CD4-positive, CD25-positive, alpha-beta regulatory T cell (primary cell): ENCODE measurements at regions not wholly inside any gene's neighbourhood (a gene's known extent, or its start where the extent isn't known, plus 50 kb on each side); places are given as distances from the start of the nearest gene placed in this dataset.
"Not testable (repeated sequence)": the region's sequence is repeated elsewhere in the genome, so short reads cannot be mapped to it uniquely, and the experiment has no call there.

Experiments
- ATAC-seq, 2 donors: fragments of 150-1000 bp; cut with Tn5 transposase; one replicate each; pipeline ENCODE4 v1.10.0; 2021; ENCODE audit warnings: low read depth in 2 of 2, moderate number of reproducible peaks in 2 of 2, moderate library complexity in 1 of 2
- DNase-seq, 3 donors: peaks; one replicate each; pipeline versions ENCODE4 v3.0.0 to v3.0.0-alpha.2; 2012 to 2022; ENCODE audit warnings: mixed read lengths in 1 of 3
- H3K27ac ChIP-seq: one replicate; pipeline ENCODE4 v1.7.0; 2013; ENCODE audit warnings: mild to moderate bottlenecking, low read length; ENCODE audit not compliant: insufficient read depth, poor library complexity, severe bottlenecking
- H3K27me3 ChIP-seq: one replicate; pipeline ENCODE4 v1.7.0; 2013; ENCODE audit warnings: low read length; ENCODE audit not compliant: control insufficient read depth, insufficient read depth
- H3K36me3 ChIP-seq: one replicate; pipeline ENCODE4 v1.7.0; 2013; ENCODE audit warnings: mild to moderate bottlenecking, low read length, moderate library complexity; ENCODE audit not compliant: control insufficient read depth, insufficient read depth
- H3K4me1 ChIP-seq: 2 replicates; pipeline ENCODE4 v1.7.0; 2013; ENCODE audit warnings: mild to moderate bottlenecking, low read length; ENCODE audit not compliant: insufficient read depth, control insufficient read depth, poor library complexity, severe bottlenecking
- H3K4me3 ChIP-seq: one replicate; pipeline ENCODE4 v1.7.0; 2013; ENCODE audit warnings: low read depth, mild to moderate bottlenecking, low read length, moderate library complexity
- H3K9me3 ChIP-seq, 2 experiments: 1 replicate in 1 of 2; 2 replicates in 1 of 2; pipeline ENCODE4 v1.7.0; 2013; ENCODE audit warnings: low read length in 2 of 2, mild to moderate bottlenecking in 1 of 2, moderate library complexity in 1 of 2; ENCODE audit not compliant: control insufficient read depth in 2 of 2
- H3K27ac Mint-ChIP-seq, 3 donors: one replicate each; pipeline ENCODE4 v1.8.0; 2020 to 2022; ENCODE audit warnings: mild to moderate bottlenecking in 3 of 3, mixed read lengths in 3 of 3, moderate library complexity in 2 of 3
- H3K27me3 Mint-ChIP-seq: one replicate; pipeline ENCODE4 v1.8.0; 2022; ENCODE audit warnings: mild to moderate bottlenecking, mixed read lengths
- H3K36me3 Mint-ChIP-seq: one replicate; pipeline ENCODE4 v1.8.0; 2020; ENCODE audit warnings: mixed read lengths
- H3K4me1 Mint-ChIP-seq, 4 donors: one replicate each; pipeline ENCODE4 v1.8.0; 2020 to 2022; ENCODE audit warnings: mixed read lengths in 4 of 4, mild to moderate bottlenecking in 1 of 4
- H3K4me3 Mint-ChIP-seq, 4 donors: one replicate each; pipeline ENCODE4 v1.8.0; 2020 to 2022; ENCODE audit warnings: mild to moderate bottlenecking in 4 of 4, mixed read lengths in 4 of 4, moderate library complexity in 3 of 4
- H3K9me3 Mint-ChIP-seq, 7 donors: one replicate each; pipeline ENCODE4 v1.8.0; 2020 to 2022; ENCODE audit warnings: mixed read lengths in 7 of 7, mild to moderate bottlenecking in 3 of 7, moderate library complexity in 2 of 7

DNA sequence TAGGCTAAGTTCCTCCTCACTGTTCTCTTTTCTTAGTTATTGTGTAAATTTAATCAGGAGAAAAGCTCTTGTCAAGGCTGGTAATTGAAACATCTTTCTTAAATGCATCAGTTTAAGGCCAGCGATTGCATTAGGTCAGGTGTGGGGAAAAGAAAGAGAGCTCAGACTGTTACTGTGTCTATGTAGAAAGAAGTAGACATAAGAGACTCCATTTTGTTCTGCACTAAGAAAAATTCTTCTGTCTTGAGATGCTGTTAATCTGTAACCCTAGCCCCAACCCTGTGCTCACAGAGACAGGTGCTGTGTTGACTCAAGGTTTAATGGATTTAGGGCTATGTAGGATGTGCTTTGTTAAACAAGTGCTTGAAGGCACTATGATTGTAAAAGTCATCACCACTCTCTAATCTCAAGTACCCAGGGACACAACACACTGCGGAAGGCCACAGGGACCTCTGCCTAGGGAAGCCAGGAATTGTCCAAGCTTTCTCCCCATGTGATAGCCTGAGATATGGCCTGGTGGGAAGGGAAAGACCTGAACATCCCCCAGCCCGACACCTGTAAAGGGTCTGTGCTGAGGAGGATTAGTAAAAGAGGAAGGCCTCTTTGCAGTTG, 364.1 kb downstream of the ZNF248 start:
- not testable (repeated sequence) for H3K9me3 ChIP-seq, H3K4me1 ChIP-seq, H3K4me3 Mint-ChIP-seq, H3K27me3 ChIP-seq, DNase-seq, H3K27me3 Mint-ChIP-seq, H3K36me3 Mint-ChIP-seq, H3K4me3 ChIP-seq, ATAC-seq, H3K4me1 Mint-ChIP-seq, H3K27ac ChIP-seq, H3K27ac Mint-ChIP-seq, H3K36me3 ChIP-seq
- H3K9me3 Mint-ChIP-seq, result peaks cover 2 to 13% (median 6%) of the 10 kb centered on the region in 7 donors

- no peak overlapping the region for H3K4me3 ChIP-seq
- H3K4me1 ChIP-seq, result no peaks in the 10 kb centered on the region
- no peaks in the 10 kb centered on the region for H3K36me3 ChIP-seq
- ATAC-seq (no peak), DNase-seq (no peak)
- Mint-ChIP-seq H3K27ac (no peak overlapping the region), H3K36me3 (no peaks in the 10 kb centered on the region), H3K4me1 (no peaks in the 10 kb centered on the region), H3K4me3 (no peak overlapping the region), H3K9me3 (peaks cover 0 to 12% (median 2%) of the 10 kb centered on the region in 7 donors), H3K27me3 (no peaks in the 10 kb centered on the region)
- H3K27ac ChIP-seq, result no peak overlapping the region
- H3K9me3 ChIP-seq, result peaks cover 0 to 3% of the 10 kb centered on the region in 2 experiments
- no peaks in the 10 kb centered on the region for H3K27me3 ChIP-seq
Measured at GRCh38 chr10:37490266-37490665, 364.9 kb downstream of the ANKRD30A start.

- Mint-ChIP-seq H3K27ac (no peak overlapping the region), H3K36me3 (no peaks in the 10 kb centered on the region), H3K4me1 (no peaks in the 10 kb centered on the region), H3K4me3 (no peak overlapping the region), H3K27me3 (no peaks in the 10 kb centered on the region), H3K9me3 (peaks cover 0 to 12% (median 2%) of the 10 kb centered on the region in 7 donors)
- H3K27ac ChIP-seq, result no peak overlapping the region
- no peak overlapping the region for H3K4me3 ChIP-seq
- DNase-seq (no peak), ATAC-seq (no peak)
- no peaks in the 10 kb centered on the region for H3K4me1 ChIP-seq
- no peaks in the 10 kb centered on the region for H3K36me3 ChIP-seq
- no peaks in the 10 kb centered on the region for H3K27me3 ChIP-seq
- peaks cover 0 to 3% of the 10 kb centered on the region in 2 experiments for H3K9me3 ChIP-seq
Measured at GRCh38 chr10:37489658-37490003, 364.2 kb downstream of the ANKRD30A start.

GRCh38 chr10:37488792-37489657, 363.6 kb downstream of the ANKRD30A start:
- no peaks in the 10 kb centered on the region for H3K36me3 Mint-ChIP-seq
- H3K9me3 Mint-ChIP-seq, result peaks cover 0 to 12% (median 2%) of the 10 kb centered on the region in 7 donors
- H3K27ac ChIP-seq, result no peak overlapping the region
- no peaks in the 10 kb centered on the region for H3K36me3 ChIP-seq
- no peaks in the 10 kb centered on the region for H3K4me1 Mint-ChIP-seq
- peaks cover 0 to 3% of the 10 kb centered on the region in 2 experiments for H3K9me3 ChIP-seq
- no peaks in the 10 kb centered on the region for H3K4me1 ChIP-seq
- ATAC-seq (no peak), DNase-seq (no peak)
- H3K27ac Mint-ChIP-seq, result no peak overlapping the region
- H3K4me3 Mint-ChIP-seq, result no peak overlapping the region
- H3K4me3 ChIP-seq, result no peak overlapping the region
- no peaks in the 10 kb centered on the region for H3K27me3 ChIP-seq
- H3K27me3 Mint-ChIP-seq, result no peaks in the 10 kb centered on the region

DNA sequence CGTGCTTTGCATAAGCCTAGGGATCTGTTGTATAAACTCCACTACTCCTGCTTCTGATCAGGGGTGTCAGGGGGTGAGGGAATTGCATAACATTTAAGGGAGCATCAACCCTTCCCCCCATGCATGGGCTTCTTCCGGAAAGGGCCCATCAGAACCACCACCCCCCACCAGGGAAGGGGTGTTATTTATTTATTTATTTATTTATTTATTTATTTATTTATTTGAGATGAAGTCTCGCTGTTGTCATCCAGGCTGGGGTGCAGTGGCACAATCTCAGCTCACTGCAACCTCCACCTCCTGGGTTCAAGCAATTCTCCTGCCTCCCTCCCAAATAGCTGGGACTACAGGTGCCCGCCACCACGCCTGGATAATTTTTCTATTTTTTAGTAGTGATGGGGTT, 355.2 kb downstream of the ANKRD30A start:
- H3K36me3 ChIP-seq, H3K4me3 Mint-ChIP-seq, H3K36me3 Mint-ChIP-seq, H3K27me3 ChIP-seq, H3K4me1 Mint-ChIP-seq, H3K4me1 ChIP-seq, H3K27me3 Mint-ChIP-seq, H3K27ac Mint-ChIP-seq, H3K4me3 ChIP-seq, H3K27ac ChIP-seq, DNase-seq, H3K9me3 Mint-ChIP-seq, ATAC-seq, H3K9me3 ChIP-seq: not testable (repeated sequence)

DNA sequence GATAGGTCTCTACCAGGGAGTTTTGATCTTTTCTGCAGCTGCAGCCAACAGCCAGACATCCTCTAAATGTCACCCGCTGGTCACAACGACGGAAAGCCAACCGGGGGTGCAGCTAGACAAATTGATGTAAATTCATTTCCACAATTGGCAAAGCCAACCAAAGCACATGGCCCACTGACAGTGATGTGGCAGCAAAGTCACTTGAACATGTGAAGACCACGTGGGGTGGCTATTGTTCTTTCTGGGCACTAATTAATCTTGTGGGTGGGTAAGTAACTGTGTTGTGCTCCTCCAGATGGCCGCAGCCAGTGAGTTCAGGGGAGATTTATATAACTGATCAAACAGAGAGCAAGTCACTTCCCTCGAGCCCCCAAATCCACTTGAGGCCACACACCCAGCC, 354.1 kb downstream of the ANKRD30A start:
- ATAC-seq, result no peak
- no peaks in the 10 kb centered on the region for H3K36me3 Mint-ChIP-seq
- H3K27me3 Mint-ChIP-seq, result no peaks in the 10 kb centered on the region
- H3K27me3 ChIP-seq, result no peaks in the 10 kb centered on the region
- H3K4me1 ChIP-seq, result no peaks in the 10 kb centered on the region
- DNase-seq, result no peak
- no peaks in the 10 kb centered on the region for H3K9me3 ChIP-seq
- peaks cover 1 to 7% (median 4%) of the 10 kb centered on the region in 7 donors for H3K9me3 Mint-ChIP-seq
- H3K4me1 Mint-ChIP-seq, result no peaks in the 10 kb centered on the region
- H3K4me3 Mint-ChIP-seq, result no peak overlapping the region
- no peaks in the 10 kb centered on the region for H3K36me3 ChIP-seq
- H3K27ac ChIP-seq, result no peak overlapping the region
- H3K27ac Mint-ChIP-seq, result no peak overlapping the region
- no peak overlapping the region for H3K4me3 ChIP-seq

DNA sequence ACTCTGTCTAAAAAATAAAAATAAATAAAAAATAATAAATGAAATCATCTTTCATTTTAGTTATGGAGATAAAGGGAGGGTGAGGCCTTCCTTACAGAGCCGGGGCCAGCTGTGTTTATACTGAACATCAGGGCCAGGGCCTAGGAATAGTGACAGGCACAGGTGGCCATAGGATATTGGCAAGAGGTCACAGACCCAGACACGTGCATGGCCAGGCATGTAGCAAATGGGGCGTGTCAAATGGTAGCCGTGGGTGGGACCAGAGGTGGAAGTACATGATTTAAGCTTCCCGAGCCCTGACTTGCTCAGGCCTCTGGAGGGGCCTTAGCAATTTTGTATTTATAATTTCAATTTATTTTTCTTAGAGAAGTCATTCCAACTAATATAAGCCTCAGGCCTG, 353.0 kb downstream of the ANKRD30A start:
- DNase-seq (no peak), ATAC-seq (no peak)
- peaks cover 1 to 12% (median 4%) of the 10 kb centered on the region in 7 donors for H3K9me3 Mint-ChIP-seq
- no peaks in the 10 kb centered on the region for H3K9me3 ChIP-seq
- H3K27ac Mint-ChIP-seq, result no peak overlapping the region
- H3K36me3 ChIP-seq, result no peaks in the 10 kb centered on the region
- H3K4me1 Mint-ChIP-seq, result no peaks in the 10 kb centered on the region
- no peaks in the 10 kb centered on the region for H3K27me3 ChIP-seq
- no peak overlapping the region for H3K4me3 ChIP-seq
- no peaks in the 10 kb centered on the region for H3K27me3 Mint-ChIP-seq
- no peak overlapping the region for H3K27ac ChIP-seq
- H3K4me3 Mint-ChIP-seq, result no peak overlapping the region
- no peaks in the 10 kb centered on the region for H3K4me1 ChIP-seq
- no peaks in the 10 kb centered on the region for H3K36me3 Mint-ChIP-seq

DNA sequence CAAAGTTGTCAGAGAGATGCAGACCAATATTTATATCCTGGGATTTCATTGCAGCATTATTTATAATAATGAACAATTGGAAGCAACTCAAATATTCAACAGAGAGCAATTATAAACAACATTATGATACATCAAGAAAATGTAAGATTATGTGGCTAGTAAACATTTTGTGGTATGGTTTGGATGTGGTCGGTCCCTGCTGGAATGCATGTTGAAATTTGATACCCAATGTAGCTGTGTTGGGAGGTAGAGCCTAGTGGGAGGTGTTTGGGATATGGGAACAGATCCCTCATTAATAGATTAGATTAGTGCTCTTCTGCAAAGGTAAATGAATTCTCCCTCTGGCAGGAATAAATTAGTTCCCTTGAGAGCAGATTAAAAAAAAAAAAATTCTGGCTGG, 350.9 kb downstream of the ANKRD30A start:
- Histone ChIP-seq H3K4me1 (no peaks in the 10 kb centered on the region), H3K4me3 (no peak overlapping the region), H3K36me3 (no peaks in the 10 kb centered on the region), H3K27me3 (no peaks in the 10 kb centered on the region), H3K27ac (no peak overlapping the region), H3K9me3 (no peaks in the 10 kb centered on the region)
- DNase-seq (no peak), ATAC-seq (no peak)
- H3K27ac Mint-ChIP-seq, result no peak overlapping the region
- H3K4me3 Mint-ChIP-seq, result no peak overlapping the region
- peaks cover 1 to 15% (median 5%) of the 10 kb centered on the region in 7 donors for H3K9me3 Mint-ChIP-seq
- H3K4me1 Mint-ChIP-seq, result no peaks in the 10 kb centered on the region
- H3K36me3 Mint-ChIP-seq, result no peaks in the 10 kb centered on the region
- H3K27me3 Mint-ChIP-seq, result no peaks in the 10 kb centered on the region
